Lower leg skin (tissue), 3 donors: ENCODE measurements at regions not wholly inside any gene's neighbourhood (a gene's known extent, or its start where the extent isn't known, plus 50 kb on each side); places are given as distances from the start of the nearest gene placed in this dataset.

Experiments
- CTCF ChIP-seq, 3 donors: fragments of 450-650 bp; IDR thresholded peaks; one replicate each; pipeline ENCODE4 v1.5.1; 2016; ENCODE audit warnings: antibody characterized with exemption in 3 of 3, mild to moderate bottlenecking in 3 of 3, moderate library complexity in 2 of 3
- POLR2A ChIP-seq, 2 donors: fragments of 450-650 bp; IDR thresholded peaks; one replicate each; pipeline ENCODE4 v1.6.1; 2016 to 2017; ENCODE audit warnings: antibody characterized with exemption in 2 of 2, mild to moderate bottlenecking in 1 of 2, moderate library complexity in 1 of 2

GRCh38 chr5:156121882-156122281 is 205.1 kb upstream of the SGCD start:
- TF ChIP-seq POLR2A (IDR thresholded peaks at IDR 0.05) (no peak), CTCF (IDR thresholded peaks at IDR 0.05) (no peak)
